HL-60 (cell line): ENCODE measurements at regions not wholly inside any gene's neighbourhood (a gene's known extent, or its start where the extent isn't known, plus 50 kb on each side); places are given as distances from the start of the nearest gene placed in this dataset.

Experiments
- GABPA ChIP-seq: IDR thresholded peaks from 2 replicates; pipeline ENCODE4 v1.6.1; 2012; ENCODE audit warnings: low read depth
- POLR2AphosphoS5 ChIP-seq: IDR thresholded peaks from 2 replicates; pipeline ENCODE4 v1.6.1; 2012; ENCODE audit warnings: low read depth
- TF ChIP-seq, protein P1 (sequence below): IDR thresholded peaks from one replicate; pipeline ENCODE4 v1.5.1; 2011; ENCODE audit warnings: low read length, control low read depth, inconsistent platforms; ENCODE audit not compliant: insufficient read depth
- TF ChIP-seq, protein P2 (sequence below): IDR thresholded peaks from 2 replicates; pipeline ENCODE4 v1.6.1; 2012; ENCODE audit warnings: low read depth; ENCODE audit not compliant: insufficient replicate concordance

DNA sequence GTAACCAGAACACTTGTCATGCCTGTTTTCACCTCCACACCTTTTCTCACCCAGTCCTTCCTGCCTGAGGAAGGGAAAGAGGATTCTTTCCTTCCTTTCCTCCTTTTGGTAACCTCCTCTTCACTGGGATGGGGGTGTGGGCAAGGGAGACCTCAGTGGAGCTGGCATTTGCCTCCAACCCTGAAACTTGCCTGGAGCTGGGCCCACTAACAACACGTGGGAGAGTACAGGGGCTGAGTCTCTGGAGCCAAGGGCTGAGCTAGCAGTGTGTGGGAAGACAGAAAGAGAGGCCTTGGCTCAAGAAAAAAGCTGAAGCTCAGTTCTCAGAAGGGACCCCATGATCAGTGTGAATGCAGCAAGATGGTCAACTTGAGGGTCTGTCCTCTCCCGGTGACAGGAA is 86.6 kb upstream of the SLC6A11 start:
- TF ChIP-seq, protein P1, sequence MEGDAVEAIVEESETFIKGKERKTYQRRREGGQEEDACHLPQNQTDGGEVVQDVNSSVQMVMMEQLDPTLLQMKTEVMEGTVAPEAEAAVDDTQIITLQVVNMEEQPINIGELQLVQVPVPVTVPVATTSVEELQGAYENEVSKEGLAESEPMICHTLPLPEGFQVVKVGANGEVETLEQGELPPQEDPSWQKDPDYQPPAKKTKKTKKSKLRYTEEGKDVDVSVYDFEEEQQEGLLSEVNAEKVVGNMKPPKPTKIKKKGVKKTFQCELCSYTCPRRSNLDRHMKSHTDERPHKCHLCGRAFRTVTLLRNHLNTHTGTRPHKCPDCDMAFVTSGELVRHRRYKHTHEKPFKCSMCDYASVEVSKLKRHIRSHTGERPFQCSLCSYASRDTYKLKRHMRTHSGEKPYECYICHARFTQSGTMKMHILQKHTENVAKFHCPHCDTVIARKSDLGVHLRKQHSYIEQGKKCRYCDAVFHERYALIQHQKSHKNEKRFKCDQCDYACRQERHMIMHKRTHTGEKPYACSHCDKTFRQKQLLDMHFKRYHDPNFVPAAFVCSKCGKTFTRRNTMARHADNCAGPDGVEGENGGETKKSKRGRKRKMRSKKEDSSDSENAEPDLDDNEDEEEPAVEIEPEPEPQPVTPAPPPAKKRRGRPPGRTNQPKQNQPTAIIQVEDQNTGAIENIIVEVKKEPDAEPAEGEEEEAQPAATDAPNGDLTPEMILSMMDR, result no peak
- TF ChIP-seq GABPA (no peak), POLR2AphosphoS5 (no peak)
- TF ChIP-seq, protein P2, sequence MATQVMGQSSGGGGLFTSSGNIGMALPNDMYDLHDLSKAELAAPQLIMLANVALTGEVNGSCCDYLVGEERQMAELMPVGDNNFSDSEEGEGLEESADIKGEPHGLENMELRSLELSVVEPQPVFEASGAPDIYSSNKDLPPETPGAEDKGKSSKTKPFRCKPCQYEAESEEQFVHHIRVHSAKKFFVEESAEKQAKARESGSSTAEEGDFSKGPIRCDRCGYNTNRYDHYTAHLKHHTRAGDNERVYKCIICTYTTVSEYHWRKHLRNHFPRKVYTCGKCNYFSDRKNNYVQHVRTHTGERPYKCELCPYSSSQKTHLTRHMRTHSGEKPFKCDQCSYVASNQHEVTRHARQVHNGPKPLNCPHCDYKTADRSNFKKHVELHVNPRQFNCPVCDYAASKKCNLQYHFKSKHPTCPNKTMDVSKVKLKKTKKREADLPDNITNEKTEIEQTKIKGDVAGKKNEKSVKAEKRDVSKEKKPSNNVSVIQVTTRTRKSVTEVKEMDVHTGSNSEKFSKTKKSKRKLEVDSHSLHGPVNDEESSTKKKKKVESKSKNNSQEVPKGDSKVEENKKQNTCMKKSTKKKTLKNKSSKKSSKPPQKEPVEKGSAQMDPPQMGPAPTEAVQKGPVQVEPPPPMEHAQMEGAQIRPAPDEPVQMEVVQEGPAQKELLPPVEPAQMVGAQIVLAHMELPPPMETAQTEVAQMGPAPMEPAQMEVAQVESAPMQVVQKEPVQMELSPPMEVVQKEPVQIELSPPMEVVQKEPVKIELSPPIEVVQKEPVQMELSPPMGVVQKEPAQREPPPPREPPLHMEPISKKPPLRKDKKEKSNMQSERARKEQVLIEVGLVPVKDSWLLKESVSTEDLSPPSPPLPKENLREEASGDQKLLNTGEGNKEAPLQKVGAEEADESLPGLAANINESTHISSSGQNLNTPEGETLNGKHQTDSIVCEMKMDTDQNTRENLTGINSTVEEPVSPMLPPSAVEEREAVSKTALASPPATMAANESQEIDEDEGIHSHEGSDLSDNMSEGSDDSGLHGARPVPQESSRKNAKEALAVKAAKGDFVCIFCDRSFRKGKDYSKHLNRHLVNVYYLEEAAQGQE, result no peak
